ENCODE measurements at regions not wholly inside any gene's neighbourhood (a gene's known extent, or its start where the extent isn't known, plus 50 kb on each side); places are given as distances from the start of the nearest gene placed in this dataset.

- TF ChIP-seq CTCF (IDR thresholded peaks at IDR 0.05) = no peak
- no peak for TF ChIP-seq POLR2A (IDR thresholded peaks at IDR 0.05)
These were observed 200.6 kb downstream of the EDEM1 start for GRCh38 chr3:5388091-5388490.

Data from testis (tissue), 2 donors.